MCF 10A (cell line): ENCODE measurements at regions not wholly inside any gene's neighbourhood (a gene's known extent, or its start where the extent isn't known, plus 50 kb on each side); places are given as distances from the start of the nearest gene placed in this dataset.

ENCODE experiments used
- BruUV-seq: library from RNA; stranded (reverse); fragments of 400-500 nt; replicated peaks from 2 replicates; lab custom pipeline; 2021; lab: Mats Ljungman, UMichigan
- CTCF ChIA-PET: fragments of 300-600 bp; sonication (Branson Sonifier 250); formaldehyde crosslinking; extraction: SDS; loops from one replicate; lab custom pipeline; 2021; ENCODE audit warnings: antibody characterized with exemption, inconsistent platforms; lab: Yijun Ruan, JAX
- POLR2A ChIA-PET: fragments of 300-600, 350-650 bp; sonication (Branson Sonifier 250); formaldehyde crosslinking; extraction: SDS; loops from one replicate; lab custom pipeline; 2020; ENCODE audit warnings: antibody characterized with exemption, inconsistent platforms; lab: Yijun Ruan, JAX
- DNase-seq: peaks from one replicate; pipeline ENCODE4 v3.0.0-alpha.2; 2018; ENCODE audit not compliant: unreplicated experiment
- H3K27ac Mint-ChIP-seq: one replicate; pipeline ENCODE4 v1.8.0; 2022; ENCODE audit warnings: mild to moderate bottlenecking, low read depth, mixed read lengths; ENCODE audit not compliant: unreplicated experiment
- H3K27me3 Mint-ChIP-seq: one replicate; pipeline ENCODE4 v1.8.0; 2022; ENCODE audit warnings: mixed read lengths; ENCODE audit not compliant: insufficient read depth, unreplicated experiment
- H3K36me3 Mint-ChIP-seq: one replicate; pipeline ENCODE4 v1.8.0; 2022; ENCODE audit warnings: mild to moderate bottlenecking, moderate library complexity, mixed read lengths; ENCODE audit not compliant: insufficient read depth, unreplicated experiment
- H3K4me1 Mint-ChIP-seq: one replicate; pipeline ENCODE4 v1.8.0; 2022; ENCODE audit warnings: mixed read lengths; ENCODE audit not compliant: insufficient read depth, unreplicated experiment
- H3K4me3 Mint-ChIP-seq: one replicate; pipeline ENCODE4 v1.8.0; 2022; ENCODE audit warnings: mild to moderate bottlenecking, moderate library complexity, mixed read lengths; ENCODE audit not compliant: unreplicated experiment
- H3K9me3 Mint-ChIP-seq: one replicate; pipeline ENCODE4 v1.8.0; 2022; ENCODE audit warnings: mixed read lengths; ENCODE audit not compliant: unreplicated experiment
- intact Hi-C: fragments of 100-400 bp; cut with micrococcal nuclease; formaldehyde crosslinking; loops from 2 replicates; pipeline ENCODE4 v1.14.1; 2022
- TF ChIP-seq, protein P1 (sequence below): fragments of 200-600 bp; IDR thresholded peaks from one replicate; pipeline ENCODE4 v1.8.0; 2022; ENCODE audit warnings: antibody characterized with exemption, mild to moderate bottlenecking; ENCODE audit not compliant: unreplicated experiment

DNA sequence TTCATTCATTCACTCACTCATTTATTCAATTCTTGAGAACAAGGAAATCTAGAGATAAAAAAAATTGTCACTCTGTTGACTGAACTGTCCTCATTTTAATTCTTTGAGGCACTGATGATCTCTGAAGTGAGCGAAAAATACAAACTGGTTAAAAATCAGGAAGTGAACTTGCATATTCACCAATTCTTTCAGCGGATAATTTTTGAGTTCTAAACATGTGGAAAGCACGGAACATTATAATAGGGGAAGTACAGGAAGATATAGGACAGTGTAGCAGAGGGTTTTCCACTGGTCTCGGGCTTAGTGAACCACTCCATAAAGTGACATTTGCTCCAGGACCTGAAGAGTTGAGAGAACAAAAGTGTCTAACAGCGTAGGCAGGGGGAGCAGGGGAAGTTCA, 169.5 kb downstream of the TLR4 start:
- no peak overlapping the region for H3K27ac Mint-ChIP-seq
- no peaks in the 10 kb centered on the region for H3K27me3 Mint-ChIP-seq
- ChIA-PET CTCF (no interaction called here), POLR2A (no interaction called here)
- intact Hi-C loops: no loop called here
- H3K4me3 Mint-ChIP-seq: no peak overlapping the region
- no peaks in the 10 kb centered on the region for H3K36me3 Mint-ChIP-seq
- H3K9me3 Mint-ChIP-seq: peaks cover 39% of the 10 kb centered on the region
- TF ChIP-seq, protein P1, sequence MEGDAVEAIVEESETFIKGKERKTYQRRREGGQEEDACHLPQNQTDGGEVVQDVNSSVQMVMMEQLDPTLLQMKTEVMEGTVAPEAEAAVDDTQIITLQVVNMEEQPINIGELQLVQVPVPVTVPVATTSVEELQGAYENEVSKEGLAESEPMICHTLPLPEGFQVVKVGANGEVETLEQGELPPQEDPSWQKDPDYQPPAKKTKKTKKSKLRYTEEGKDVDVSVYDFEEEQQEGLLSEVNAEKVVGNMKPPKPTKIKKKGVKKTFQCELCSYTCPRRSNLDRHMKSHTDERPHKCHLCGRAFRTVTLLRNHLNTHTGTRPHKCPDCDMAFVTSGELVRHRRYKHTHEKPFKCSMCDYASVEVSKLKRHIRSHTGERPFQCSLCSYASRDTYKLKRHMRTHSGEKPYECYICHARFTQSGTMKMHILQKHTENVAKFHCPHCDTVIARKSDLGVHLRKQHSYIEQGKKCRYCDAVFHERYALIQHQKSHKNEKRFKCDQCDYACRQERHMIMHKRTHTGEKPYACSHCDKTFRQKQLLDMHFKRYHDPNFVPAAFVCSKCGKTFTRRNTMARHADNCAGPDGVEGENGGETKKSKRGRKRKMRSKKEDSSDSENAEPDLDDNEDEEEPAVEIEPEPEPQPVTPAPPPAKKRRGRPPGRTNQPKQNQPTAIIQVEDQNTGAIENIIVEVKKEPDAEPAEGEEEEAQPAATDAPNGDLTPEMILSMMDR: no peak
- H3K4me1 Mint-ChIP-seq: no peaks in the 10 kb centered on the region
- no TSS peak for BruUV-seq
- DNase-seq: no peak

DNA sequence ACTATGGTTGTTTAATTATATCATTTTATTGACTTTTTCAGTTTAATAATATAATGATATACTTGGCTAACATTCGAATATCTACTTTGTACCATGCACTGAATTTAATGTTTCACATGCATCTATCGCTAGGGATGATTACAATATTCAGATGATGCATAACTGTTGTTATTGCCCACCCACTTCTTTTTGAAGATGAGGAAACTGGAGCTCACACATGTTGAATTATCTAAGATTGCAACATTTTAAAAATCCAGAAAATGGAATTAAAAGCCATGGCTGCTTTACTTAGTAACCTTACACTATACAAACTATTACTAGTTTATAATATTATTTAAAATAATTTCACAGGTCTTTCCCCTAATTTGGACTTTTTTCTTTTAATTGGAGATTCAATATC, 171.7 kb downstream of the TLR4 start:
- Mint-ChIP-seq H3K27ac (no peak overlapping the region), H3K4me3 (no peak overlapping the region), H3K4me1 (no peaks in the 10 kb centered on the region), H3K27me3 (no peaks in the 10 kb centered on the region), H3K36me3 (no peaks in the 10 kb centered on the region), H3K9me3 (peaks cover 40% of the 10 kb centered on the region)
- POLR2A ChIA-PET: no interaction called here
- DNase-seq: no peak
- intact Hi-C loops: no loop called here
- CTCF ChIA-PET: no interaction called here
- BruUV-seq: no TSS peak
- TF ChIP-seq, protein P1: no peak

DNA sequence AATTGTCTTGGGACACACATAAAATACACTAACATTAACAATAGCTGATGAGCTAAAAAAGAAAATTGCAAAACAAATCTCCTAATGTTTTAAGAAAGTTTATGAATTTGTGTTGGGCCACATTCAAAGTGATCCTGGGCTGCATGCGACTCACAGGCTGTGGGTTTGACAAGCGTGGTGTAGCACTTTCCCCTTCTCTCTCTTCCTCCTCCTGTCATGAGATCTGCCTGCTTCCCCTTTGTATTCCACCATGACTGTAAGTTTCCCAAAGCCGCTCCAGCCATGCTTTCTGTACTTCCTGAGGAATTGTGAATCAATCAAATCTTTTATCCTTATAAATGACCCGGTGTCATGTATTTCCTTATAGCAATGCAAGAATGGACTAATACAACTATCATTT, 178.0 kb downstream of the TLR4 start:
- H3K4me3 Mint-ChIP-seq: no peak overlapping the region
- CTCF ChIA-PET: no interaction called here
- intact Hi-C loops: no loop called here
- H3K9me3 Mint-ChIP-seq: peaks cover 30% of the 10 kb centered on the region
- TF ChIP-seq, protein P1: no peak
- no peaks in the 10 kb centered on the region for H3K36me3 Mint-ChIP-seq
- no TSS peak for BruUV-seq
- POLR2A ChIA-PET: no interaction called here
- H3K27ac Mint-ChIP-seq: no peak overlapping the region
- no peaks in the 10 kb centered on the region for H3K4me1 Mint-ChIP-seq
- no peaks in the 10 kb centered on the region for H3K27me3 Mint-ChIP-seq
- no peak for DNase-seq

DNA sequence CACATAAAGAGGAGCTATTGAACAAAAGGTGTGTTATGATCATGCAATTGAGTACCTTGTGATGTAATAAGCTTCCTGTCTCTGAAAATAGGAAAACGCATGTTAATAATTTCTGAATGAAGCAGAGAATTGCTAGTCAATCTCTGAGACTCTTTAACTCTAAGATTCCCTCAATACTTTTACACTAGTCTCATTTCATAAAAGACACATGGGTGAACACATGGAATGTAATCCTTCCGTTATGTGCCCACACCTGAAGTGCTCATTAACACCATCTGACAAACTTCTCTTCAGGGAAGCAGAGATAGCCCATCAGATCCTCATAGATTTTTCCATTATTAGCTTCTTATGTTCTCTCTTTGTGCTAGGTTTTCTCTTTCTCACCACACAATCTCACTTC, 182.4 kb downstream of the TLR4 start:
- peaks cover 14% of the 10 kb centered on the region for H3K9me3 Mint-ChIP-seq
- BruUV-seq: no TSS peak
- POLR2A ChIA-PET: no interaction called here

More for the DNA sequence above, 182.4 kb downstream of the TLR4 start:
- intact Hi-C loops: no loop called here
- no peak for DNase-seq
- Mint-ChIP-seq H3K27ac (no peak overlapping the region), H3K4me1 (no peaks in the 10 kb centered on the region), H3K27me3 (no peaks in the 10 kb centered on the region), H3K36me3 (no peaks in the 10 kb centered on the region), H3K4me3 (no peak overlapping the region)
- TF ChIP-seq, protein P1: no peak
- CTCF ChIA-PET: interaction anchor here (0.6 to 0.8 kb wide), 2 partner anchors 27 to 283 kb away, joined by 3 read pairs; no protein-coding TSS in a partner anchor
